NCI-H2196 (cell line): ENCODE measurements at regions not wholly inside any gene's neighbourhood (a gene's known extent, or its start where the extent isn't known, plus 50 kb on each side); places are given as distances from the start of the nearest gene placed in this dataset.

Experiments
- DNase-seq: peaks from one replicate; lab custom pipeline; 2025; ENCODE audit not compliant: unreplicated experiment; lab: John Stamatoyannopoulos, UW

GRCh38 chr5:165928971-165929370, 2362.5 kb upstream of the WWC1 start:
- DNase-seq, result no peak

- DNase-seq, result no peak
These were observed 2350.9 kb upstream of the WWC1 start for GRCh38 chr5:165940541-165940940.

- DNase-seq, result no peak
These were observed 2334.6 kb upstream of the WWC1 start for GRCh38 chr5:165956854-165957253.

GRCh38 chr5:165981671-165982070, 2309.8 kb upstream of the WWC1 start:
- no peak for DNase-seq

- no peak for DNase-seq
These were observed 2295.1 kb upstream of the WWC1 start for GRCh38 chr5:165996201-165996875.

- no peak for DNase-seq
These were observed 2291.6 kb upstream of the WWC1 start for GRCh38 chr5:165999693-166000320.

GRCh38 chr5:166004006-166004405, 2287.4 kb upstream of the WWC1 start:
- no peak for DNase-seq

GRCh38 chr5:166013415-166013814, 2278.0 kb upstream of the WWC1 start:
- DNase-seq, result no peak

GRCh38 chr5:166014256-166014655, 2277.2 kb upstream of the WWC1 start:
- DNase-seq, result no peak

- no peak for DNase-seq
These were observed 2272.7 kb upstream of the WWC1 start for GRCh38 chr5:166018716-166019115.

GRCh38 chr5:166022065-166022464, 2269.4 kb upstream of the WWC1 start:
- DNase-seq, result no peak

- no peak for DNase-seq
These were observed 2266.5 kb upstream of the WWC1 start for GRCh38 chr5:166024970-166025369.

- no peak for DNase-seq
These were observed 2263.9 kb upstream of the WWC1 start for GRCh38 chr5:166027582-166027981.

- no peak for DNase-seq
These were observed 2259.5 kb upstream of the WWC1 start for GRCh38 chr5:166031926-166032325.

GRCh38 chr5:166032601-166033000, 2258.8 kb upstream of the WWC1 start:
- DNase-seq, result no peak

- DNase-seq, result no peak
These were observed 2245.5 kb upstream of the WWC1 start for GRCh38 chr5:166045961-166046360.

- no peak for DNase-seq
These were observed 2244.5 kb upstream of the WWC1 start for GRCh38 chr5:166046956-166047355.

GRCh38 chr5:166050531-166050930, 2240.9 kb upstream of the WWC1 start:
- DNase-seq, result no peak

- DNase-seq, result no peak
These were observed 2232.8 kb upstream of the WWC1 start for GRCh38 chr5:166058660-166059059.

- no peak for DNase-seq
These were observed 2229.4 kb upstream of the WWC1 start for GRCh38 chr5:166062094-166062493.

GRCh38 chr5:166062719-166063118, 2228.7 kb upstream of the WWC1 start:
- DNase-seq, result no peak

GRCh38 chr5:166063261-166063660, 2228.2 kb upstream of the WWC1 start:
- no peak for DNase-seq
